Esophagus squamous epithelium (tissue), 4 donors: ENCODE measurements at regions not wholly inside any gene's neighbourhood (a gene's known extent, or its start where the extent isn't known, plus 50 kb on each side); places are given as distances from the start of the nearest gene placed in this dataset.

Experiments
- CTCF ChIP-seq, 6 experiments: fragments of 450-650 bp in 4 of 6; fragments of 200-600 bp in 2 of 6; sonication (generic) in 2 of 6; IDR thresholded peaks; one replicate each; pipeline ENCODE4 v1.5.1; 2016 to 2019; ENCODE audit warnings: antibody characterized with exemption in 6 of 6, mild to moderate bottlenecking in 4 of 6, moderate library complexity in 4 of 6
- POLR2A ChIP-seq, 4 donors: fragments of 450-650 bp; IDR thresholded peaks; one replicate each; pipeline ENCODE4 v1.6.1; 2017; ENCODE audit warnings: antibody characterized with exemption in 4 of 4, mild to moderate bottlenecking in 4 of 4, moderate library complexity in 3 of 4

GRCh38 chr2:58574873-58575272 is 333.7 kb upstream of the FANCL start:
- TF ChIP-seq CTCF (IDR thresholded peaks at IDR 0.05): no peak
- no peak for TF ChIP-seq POLR2A (IDR thresholded peaks at IDR 0.05)
